ENCODE measurements at regions not wholly inside any gene's neighbourhood (a gene's known extent, or its start where the extent isn't known, plus 50 kb on each side); places are given as distances from the start of the nearest gene placed in this dataset.

DNA sequence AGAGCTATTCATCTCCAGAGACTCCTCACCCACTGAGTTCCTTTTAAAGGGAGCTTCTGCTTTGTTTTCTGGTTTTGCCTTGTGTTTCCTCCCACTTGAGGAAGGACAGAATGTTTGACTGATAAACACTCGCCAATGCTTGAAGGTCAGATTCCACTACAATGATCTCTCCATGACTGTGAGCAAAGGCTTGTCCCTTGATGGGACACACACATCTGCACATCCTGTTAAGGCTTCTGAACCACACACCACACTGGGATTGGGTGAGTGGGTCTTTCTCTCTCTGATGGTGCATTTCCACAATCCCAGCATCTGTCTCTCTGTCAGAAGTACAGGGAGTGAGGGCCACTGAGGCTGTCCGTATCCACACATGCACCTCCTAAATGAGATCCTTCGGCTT lies 245.3 kb downstream of the IRS2 start:
- TF ChIP-seq, protein P1, sequence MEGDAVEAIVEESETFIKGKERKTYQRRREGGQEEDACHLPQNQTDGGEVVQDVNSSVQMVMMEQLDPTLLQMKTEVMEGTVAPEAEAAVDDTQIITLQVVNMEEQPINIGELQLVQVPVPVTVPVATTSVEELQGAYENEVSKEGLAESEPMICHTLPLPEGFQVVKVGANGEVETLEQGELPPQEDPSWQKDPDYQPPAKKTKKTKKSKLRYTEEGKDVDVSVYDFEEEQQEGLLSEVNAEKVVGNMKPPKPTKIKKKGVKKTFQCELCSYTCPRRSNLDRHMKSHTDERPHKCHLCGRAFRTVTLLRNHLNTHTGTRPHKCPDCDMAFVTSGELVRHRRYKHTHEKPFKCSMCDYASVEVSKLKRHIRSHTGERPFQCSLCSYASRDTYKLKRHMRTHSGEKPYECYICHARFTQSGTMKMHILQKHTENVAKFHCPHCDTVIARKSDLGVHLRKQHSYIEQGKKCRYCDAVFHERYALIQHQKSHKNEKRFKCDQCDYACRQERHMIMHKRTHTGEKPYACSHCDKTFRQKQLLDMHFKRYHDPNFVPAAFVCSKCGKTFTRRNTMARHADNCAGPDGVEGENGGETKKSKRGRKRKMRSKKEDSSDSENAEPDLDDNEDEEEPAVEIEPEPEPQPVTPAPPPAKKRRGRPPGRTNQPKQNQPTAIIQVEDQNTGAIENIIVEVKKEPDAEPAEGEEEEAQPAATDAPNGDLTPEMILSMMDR (IDR thresholded peaks at IDR 0.05), result no peak
- TF ChIP-seq NR2C2 (CRISPR knock-in tag; IDR thresholded peaks at IDR 0.05), result no peak
- TF ChIP-seq CREM (CRISPR knock-in tag; IDR thresholded peaks at IDR 0.05), result no peak
- TF ChIP-seq E2F1 (CRISPR knock-in tag; IDR thresholded peaks at IDR 0.05), result no peak
- TF ChIP-seq E2F4 (CRISPR knock-in tag; IDR thresholded peaks at IDR 0.05; ENCODE audit: borderline replicate concordance, low read depth), result no peak
- no peak for TF ChIP-seq SMAD3 (CRISPR knock-in tag; IDR thresholded peaks at IDR 0.05; ENCODE audit: borderline replicate concordance)
- TF ChIP-seq USF2 (CRISPR knock-in tag; IDR thresholded peaks at IDR 0.05), result no peak
- no peak for TF ChIP-seq ZNF138 (CRISPR knock-in tag; conservative IDR thresholded peaks at IDR 0.05)
- TF ChIP-seq, protein P2, sequence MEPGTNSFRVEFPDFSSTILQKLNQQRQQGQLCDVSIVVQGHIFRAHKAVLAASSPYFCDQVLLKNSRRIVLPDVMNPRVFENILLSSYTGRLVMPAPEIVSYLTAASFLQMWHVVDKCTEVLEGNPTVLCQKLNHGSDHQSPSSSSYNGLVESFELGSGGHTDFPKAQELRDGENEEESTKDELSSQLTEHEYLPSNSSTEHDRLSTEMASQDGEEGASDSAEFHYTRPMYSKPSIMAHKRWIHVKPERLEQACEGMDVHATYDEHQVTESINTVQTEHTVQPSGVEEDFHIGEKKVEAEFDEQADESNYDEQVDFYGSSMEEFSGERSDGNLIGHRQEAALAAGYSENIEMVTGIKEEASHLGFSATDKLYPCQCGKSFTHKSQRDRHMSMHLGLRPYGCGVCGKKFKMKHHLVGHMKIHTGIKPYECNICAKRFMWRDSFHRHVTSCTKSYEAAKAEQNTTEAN (CRISPR knock-in tag; IDR thresholded peaks at IDR 0.05), result no peak
